HCT116 (cell line): ENCODE measurements at regions not wholly inside any gene's neighbourhood (a gene's known extent, or its start where the extent isn't known, plus 50 kb on each side); places are given as distances from the start of the nearest gene placed in this dataset.
A peak's percentile ranks its signal among the peaks of the same experiment; 100 is the strongest.

Source experiments
- ATAC-seq: fragments of 200-7000 bp; cut with Tn5 transposase; 2 replicates; pipeline ENCODE4 v1.9.1; 2020; ENCODE audit warnings: mild to moderate bottlenecking, moderate library complexity
- BruUV-seq: library from RNA; stranded (reverse); fragments of 400-500 nt; replicated peaks from 2 replicates; lab custom pipeline; 2021; lab: Mats Ljungman, UMichigan
- CTCF ChIA-PET: fragments of 300-600 bp; sonication (Branson Sonifier 250); formaldehyde crosslinking; loops from one replicate; lab custom pipeline; 2021; ENCODE audit warnings: antibody characterized with exemption; lab: Charles Lee
- POLR2A ChIA-PET: fragments of 300-600, 350-600 bp; sonication (Branson Sonifier 250); formaldehyde crosslinking; loops from one replicate; lab custom pipeline; 2021; ENCODE audit warnings: antibody characterized with exemption; lab: Charles Lee
- RAD21 ChIA-PET, 2 experiments: fragments of 300-600 bp; sonication (Branson Sonifier 250); formaldehyde crosslinking; loops; one replicate each; lab custom pipeline; 2023; ENCODE audit warnings: low total read pairs in 2 of 2; ENCODE audit not compliant: uncharacterized antibody in 2 of 2, unreplicated experiment in 2 of 2, low non-redundant PET in 1 of 2; lab: Charles Lee
- DNase-seq: peaks from one replicate; pipeline ENCODE4 v3.0.0-alpha.2; 2010; ENCODE audit warnings: low read depth, low spot score
- H2AFZ ChIP-seq: fragments of 200-600 bp; shearing (Covaris generic), sonication (generic); 2 replicates; pipeline ENCODE4 v1.6.1; 2017; ENCODE audit warnings: low read depth, mixed run types, mixed read lengths, antibody characterized with exemption, low read length; ENCODE audit not compliant: poor library complexity, severe bottlenecking
- H3K27ac ChIP-seq: 2 replicates; pipeline ENCODE4 v1.5.1; 2012; ENCODE audit warnings: low read depth, low read length
- H3K27me3 ChIP-seq: fragments of 200-600 bp; sonication (generic); 2 replicates; pipeline ENCODE4 v1.6.1; 2016; ENCODE audit warnings: mixed run types, low read length, mixed read lengths; ENCODE audit not compliant: insufficient read depth
- H3K36me3 ChIP-seq, 2 experiments: fragments of 200-500 bp in 1 of 2; fragments of 200-600 bp in 1 of 2; sonication (Bioruptor generic) in 1 of 2; sonication (generic) in 1 of 2; 2 replicates each; pipeline versions ENCODE4 v1.5.1 to v1.6.1; 2014 to 2016; ENCODE audit warnings: low read length in 2 of 2, inconsistent platforms in 1 of 2, mixed read lengths in 1 of 2, mixed run types in 1 of 2; ENCODE audit not compliant: insufficient read depth in 2 of 2, control insufficient read depth in 1 of 2
- H3K4me1 ChIP-seq, 2 experiments: fragments of 200-600 bp in 1 of 2; sonication (generic) in 1 of 2; 2 replicates each; pipeline versions ENCODE4 v1.5.1 to v1.6.1; 2012 to 2017; ENCODE audit warnings: low read length in 2 of 2, inconsistent platforms in 1 of 2, mild to moderate bottlenecking in 1 of 2, mixed read lengths in 1 of 2, mixed run types in 1 of 2, moderate library complexity in 1 of 2; ENCODE audit not compliant: insufficient read depth in 2 of 2, control insufficient read depth in 1 of 2
- H3K4me2 ChIP-seq: fragments of 200-600 bp; sonication (generic); 2 replicates; pipeline ENCODE4 v1.6.1; 2017; ENCODE audit warnings: mixed run types, low read length, mixed read lengths
- H3K4me3 ChIP-seq, 2 experiments: fragments of 200-600 bp in 1 of 2; sonication (generic) in 1 of 2; replicated peaks in 1 of 2; 2 replicates each; pipeline ENCODE4 v1.5.1; 2011 to 2016; ENCODE audit warnings: low read length in 2 of 2, control low read depth in 1 of 2, low read depth in 1 of 2, mild to moderate bottlenecking in 1 of 2, mixed read lengths in 1 of 2, mixed run types in 1 of 2
- H3K79me2 ChIP-seq: fragments of 200-600 bp; sonication (generic); 2 replicates; pipeline ENCODE4 v1.6.1; 2017; ENCODE audit warnings: mild to moderate bottlenecking, mixed run types, low read length, moderate library complexity, mixed read lengths; ENCODE audit not compliant: insufficient read depth
- H3K9ac ChIP-seq: fragments of 200-600 bp; sonication (generic); 2 replicates; pipeline ENCODE4 v1.6.1; 2016; ENCODE audit warnings: low read length, mixed read lengths
- H3K9me2 ChIP-seq: fragments of 200-600 bp; sonication (generic), shearing (Covaris generic); 2 replicates; pipeline ENCODE4 v1.6.1; 2017; ENCODE audit warnings: mixed run types, mild to moderate bottlenecking, moderate library complexity; ENCODE audit not compliant: insufficient read depth
- H3K9me3 ChIP-seq, 2 experiments: fragments of 200-500 bp in 1 of 2; fragments of 200-600 bp in 1 of 2; sonication (Bioruptor generic) in 1 of 2; sonication (generic) in 1 of 2; 2 replicates each; pipeline ENCODE4 v1.6.1; 2014 to 2017; ENCODE audit warnings: low read length in 2 of 2, mixed read lengths in 2 of 2, inconsistent platforms in 1 of 2, low read depth in 1 of 2, mild to moderate bottlenecking in 1 of 2, mixed run types in 1 of 2, moderate library complexity in 1 of 2; ENCODE audit not compliant: control insufficient read depth in 1 of 2, insufficient read depth in 1 of 2
- H4K20me1 ChIP-seq: fragments of 200-600 bp; sonication (generic), shearing (Covaris generic); 2 replicates; pipeline ENCODE4 v1.6.1; 2017; ENCODE audit warnings: mixed run types, mild to moderate bottlenecking, moderate library complexity; ENCODE audit not compliant: insufficient read depth
- CBX3 ChIP-seq: IDR thresholded peaks from 2 replicates; pipeline ENCODE4 v1.6.1; 2012; ENCODE audit warnings: low read depth
- CEBPB ChIP-seq: IDR thresholded peaks from 2 replicates; pipeline ENCODE4 v1.6.1; 2012; ENCODE audit warnings: low read depth
- ELF1 ChIP-seq: IDR thresholded peaks from 2 replicates; pipeline ENCODE4 v1.6.1; 2012; ENCODE audit warnings: low read depth, borderline replicate concordance
- EZH2phosphoT487 ChIP-seq: fragments of 200-600 bp; IDR thresholded peaks from 2 replicates; pipeline ENCODE4 v1.6.1; 2018; ENCODE audit warnings: antibody characterized with exemption, borderline replicate concordance
- FOSL1 ChIP-seq: IDR thresholded peaks from 2 replicates; pipeline ENCODE4 v1.6.1; 2012; ENCODE audit warnings: low read depth
- JUND ChIP-seq: IDR thresholded peaks from 2 replicates; pipeline ENCODE4 v1.6.1; 2012
- POLR2A ChIP-seq: IDR thresholded peaks from 2 replicates; pipeline ENCODE4 v1.7.0; 2011; ENCODE audit warnings: borderline replicate concordance; ENCODE audit not compliant: insufficient read depth, insufficient read length; ENCODE audit errors: extremely low read depth
- POLR2AphosphoS5 ChIP-seq: IDR thresholded peaks from 2 replicates; pipeline ENCODE4 v1.6.1; 2011; ENCODE audit warnings: mild to moderate bottlenecking, low read depth, low read length, moderate library complexity
- YY1 ChIP-seq: IDR thresholded peaks from 2 replicates; pipeline ENCODE4 v1.6.1; 2011; ENCODE audit warnings: low read length, low read depth, moderate library complexity, mild to moderate bottlenecking; ENCODE audit not compliant: insufficient replicate concordance; ENCODE audit errors: extremely low read depth
- ZFX ChIP-seq: fragments of 450-650 bp; IDR thresholded peaks from 2 replicates; pipeline ENCODE4 v1.6.1; 2017
- intact Hi-C: fragments of 100-400 bp; cut with micrococcal nuclease; formaldehyde crosslinking; loops from 2 replicates; pipeline ENCODE4 v1.10.0; 2022

- H3K4me2 ChIP-seq = peak overlapping the region; percentile 22
- POLR2A ChIA-PET = no interaction called here
- H3K9me2 ChIP-seq = no peaks in the 10 kb centered on the region
- no peak overlapping the region for H2AFZ ChIP-seq
- H3K9ac ChIP-seq = no peak overlapping the region
- no peak for TF ChIP-seq CEBPB
- no peak for TF ChIP-seq ZFX
- no peak for TF ChIP-seq POLR2AphosphoS5
- TF ChIP-seq JUND = peak; percentile 56
- no peak for TF ChIP-seq EZH2phosphoT487
- TF ChIP-seq CBX3 = no peak
- TF ChIP-seq FOSL1 = peak; percentile 75
- no peak for TF ChIP-seq POLR2A
- CTCF ChIA-PET = no interaction called here
- H4K20me1 ChIP-seq = no peaks in the 10 kb centered on the region
- no peak for ATAC-seq
- intact Hi-C loops = no loop called here
- peaks cover 0 to 5% of the 10 kb centered on the region in 2 experiments; a peak in 1 of 4 replicates for H3K36me3 ChIP-seq
- DNase-seq = no peak
- H3K27ac ChIP-seq = peak overlapping the region; percentile 24; the same call in 1 of the 2 replicates
- no peaks in the 10 kb centered on the region for H3K27me3 ChIP-seq
- H3K9me3 ChIP-seq = no peaks in the 10 kb centered on the region
- RAD21 ChIA-PET = interaction anchor here in 1 of 2 experiments (0.6 kb wide), 1 partner anchor 13 kb away, joined by 3 read pairs; no protein-coding TSS in a partner anchor
- no TSS peak for BruUV-seq
- no peak overlapping the region for H3K4me3 ChIP-seq
- peaks cover 14 to 29% of the 10 kb centered on the region in 2 experiments for H3K4me1 ChIP-seq
- H3K79me2 ChIP-seq = peaks cover 19% of the 10 kb centered on the region
Measured at GRCh38 chr6:140846503-140847261, 1286.0 kb upstream of the GJE1 start.

- no peak for ATAC-seq
- intact Hi-C loops = no loop called here
- no peak overlapping the region for H2AFZ ChIP-seq
- no peak for DNase-seq
- no TSS peak for BruUV-seq
- CTCF ChIA-PET = no interaction called here
- TF ChIP-seq EZH2phosphoT487 (no peak), POLR2A (no peak), ELF1 (no peak), YY1 (no peak)
- TF ChIP-seq, all 23 proteins: peak for 0
- ChIA-PET POLR2A (no interaction called here), RAD21 (no interaction called here)
- Histone ChIP-seq H3K27me3 (no peaks in the 10 kb centered on the region), H3K9ac (no peak overlapping the region), H3K36me3 (peaks cover 0 to 5% of the 10 kb centered on the region in 2 experiments; a peak in 1 of 4 replicates), H3K4me1 (peaks cover 14 to 29% of the 10 kb centered on the region in 2 experiments), H3K9me3 (no peaks in the 10 kb centered on the region), H3K79me2 (peaks cover 19% of the 10 kb centered on the region), H3K27ac (no peak overlapping the region), H3K4me3 (no peak overlapping the region), H4K20me1 (no peaks in the 10 kb centered on the region), H3K4me2 (no peak overlapping the region), H3K9me2 (no peaks in the 10 kb centered on the region)
Measured at GRCh38 chr6:140845701-140846100, 1287.0 kb upstream of the GJE1 start.
